A549 (cell line): ENCODE measurements at regions not wholly inside any gene's neighbourhood (a gene's known extent, or its start where the extent isn't known, plus 50 kb on each side); places are given as distances from the start of the nearest gene placed in this dataset.

Source experiments
- CEBPB ChIP-seq, 2 experiments: fragments of >200 bp in 1 of 2; sonication (Bioruptor Twin) in 1 of 2; formaldehyde crosslinking in 1 of 2; IDR thresholded peaks; 2 replicates each; pipeline ENCODE4 v1.6.1; 2012 to 2016
- CTCF ChIP-seq: fragments of >200 bp; sonication (Bioruptor Twin); formaldehyde crosslinking; IDR thresholded peaks from 3 replicates; pipeline ENCODE4 v1.5.1; 2016
- EHF ChIP-seq: fragments of 250-450 bp; sonication (Bioruptor Pico); IDR thresholded peaks from 2 replicates; pipeline ENCODE4 v1.5.0; 2020; ENCODE audit warnings: mild to moderate bottlenecking
- JUN ChIP-seq, 2 experiments: fragments of >200 bp; sonication (Bioruptor Twin); formaldehyde crosslinking; IDR thresholded peaks; 2 replicates in 1 of 2; 3 replicates in 1 of 2; pipeline ENCODE4 v1.6.1; 2016 to 2017
- KDM1A ChIP-seq: fragments of 200-600 bp; sonication (generic); IDR thresholded peaks from 2 replicates; pipeline ENCODE4 v1.6.1; 2016; ENCODE audit warnings: low read depth, mild to moderate bottlenecking
- MAFK ChIP-seq: fragments of 450-650 bp; IDR thresholded peaks from 2 replicates; pipeline ENCODE4 v1.6.1; 2014; ENCODE audit not compliant: partially characterized antibody
- MAX ChIP-seq: IDR thresholded peaks from 2 replicates; pipeline ENCODE4 v1.6.1; 2012
- MYC ChIP-seq: IDR thresholded peaks from 2 replicates; pipeline ENCODE4 v1.6.1; 2012; ENCODE audit warnings: mild to moderate bottlenecking, inconsistent platforms, low read length, improper control_type of control experiment, borderline replicate concordance
- POLR2A ChIP-seq: IDR thresholded peaks from 2 replicates; pipeline ENCODE4 v1.6.1; 2012; ENCODE audit warnings: mild to moderate bottlenecking, low read length
- RNF2 ChIP-seq: fragments of 200-600 bp; sonication (generic); IDR thresholded peaks from 2 replicates; pipeline ENCODE4 v1.6.1; 2016; ENCODE audit warnings: low read depth, mild to moderate bottlenecking, antibody characterized with exemption, moderate library complexity, borderline replicate concordance
- SREBF2 ChIP-seq: fragments of 450-650 bp; IDR thresholded peaks from 2 replicates; pipeline ENCODE4 v1.6.1; 2014; ENCODE audit warnings: mild to moderate bottlenecking, moderate library complexity
- ZSCAN20 ChIP-seq: fragments of 250-450 bp; sonication (Bioruptor Pico); IDR thresholded peaks from 2 replicates; pipeline ENCODE4 v1.8.0; 2022; ENCODE audit warnings: mild to moderate bottlenecking, moderate library complexity
- TF ChIP-seq, protein P1 (sequence below): fragments of 200-600 bp; sonication (generic); IDR thresholded peaks from 2 replicates; pipeline ENCODE4 v1.6.1; 2016; ENCODE audit warnings: antibody characterized with exemption, mild to moderate bottlenecking, moderate library complexity

GRCh38 chr13:84661718-84662117, 779.4 kb upstream of the SLITRK1 start:
- TF ChIP-seq, protein P1, sequence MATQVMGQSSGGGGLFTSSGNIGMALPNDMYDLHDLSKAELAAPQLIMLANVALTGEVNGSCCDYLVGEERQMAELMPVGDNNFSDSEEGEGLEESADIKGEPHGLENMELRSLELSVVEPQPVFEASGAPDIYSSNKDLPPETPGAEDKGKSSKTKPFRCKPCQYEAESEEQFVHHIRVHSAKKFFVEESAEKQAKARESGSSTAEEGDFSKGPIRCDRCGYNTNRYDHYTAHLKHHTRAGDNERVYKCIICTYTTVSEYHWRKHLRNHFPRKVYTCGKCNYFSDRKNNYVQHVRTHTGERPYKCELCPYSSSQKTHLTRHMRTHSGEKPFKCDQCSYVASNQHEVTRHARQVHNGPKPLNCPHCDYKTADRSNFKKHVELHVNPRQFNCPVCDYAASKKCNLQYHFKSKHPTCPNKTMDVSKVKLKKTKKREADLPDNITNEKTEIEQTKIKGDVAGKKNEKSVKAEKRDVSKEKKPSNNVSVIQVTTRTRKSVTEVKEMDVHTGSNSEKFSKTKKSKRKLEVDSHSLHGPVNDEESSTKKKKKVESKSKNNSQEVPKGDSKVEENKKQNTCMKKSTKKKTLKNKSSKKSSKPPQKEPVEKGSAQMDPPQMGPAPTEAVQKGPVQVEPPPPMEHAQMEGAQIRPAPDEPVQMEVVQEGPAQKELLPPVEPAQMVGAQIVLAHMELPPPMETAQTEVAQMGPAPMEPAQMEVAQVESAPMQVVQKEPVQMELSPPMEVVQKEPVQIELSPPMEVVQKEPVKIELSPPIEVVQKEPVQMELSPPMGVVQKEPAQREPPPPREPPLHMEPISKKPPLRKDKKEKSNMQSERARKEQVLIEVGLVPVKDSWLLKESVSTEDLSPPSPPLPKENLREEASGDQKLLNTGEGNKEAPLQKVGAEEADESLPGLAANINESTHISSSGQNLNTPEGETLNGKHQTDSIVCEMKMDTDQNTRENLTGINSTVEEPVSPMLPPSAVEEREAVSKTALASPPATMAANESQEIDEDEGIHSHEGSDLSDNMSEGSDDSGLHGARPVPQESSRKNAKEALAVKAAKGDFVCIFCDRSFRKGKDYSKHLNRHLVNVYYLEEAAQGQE, result no peak
- TF ChIP-seq POLR2A (no peak), CTCF (no peak), KDM1A (no peak), MYC (no peak), MAX (no peak), CEBPB (IDR thresholded peaks at IDR 0.05) (no peak), MAFK (no peak), RNF2 (no peak), EHF (CRISPR knock-in tag) (no peak), SREBF2 (no peak), JUN (IDR thresholded peaks at IDR 0.05) (no peak), ZSCAN20 (no peak)
